GM10266 (cell line): ENCODE measurements at regions not wholly inside any gene's neighbourhood (a gene's known extent, or its start where the extent isn't known, plus 50 kb on each side); places are given as distances from the start of the nearest gene placed in this dataset.

Experiments
- DNase-seq: peaks from one replicate; pipeline ENCODE4 v3.0.0; 2012; ENCODE audit errors: extremely low spot score
- TF ChIP-seq, protein P1 (sequence below): IDR thresholded peaks from 2 replicates; pipeline ENCODE4 v1.5.1; 2012; ENCODE audit warnings: mild to moderate bottlenecking, low read depth; ENCODE audit not compliant: control insufficient read depth, insufficient read depth; ENCODE audit errors: missing control alignments

DNA sequence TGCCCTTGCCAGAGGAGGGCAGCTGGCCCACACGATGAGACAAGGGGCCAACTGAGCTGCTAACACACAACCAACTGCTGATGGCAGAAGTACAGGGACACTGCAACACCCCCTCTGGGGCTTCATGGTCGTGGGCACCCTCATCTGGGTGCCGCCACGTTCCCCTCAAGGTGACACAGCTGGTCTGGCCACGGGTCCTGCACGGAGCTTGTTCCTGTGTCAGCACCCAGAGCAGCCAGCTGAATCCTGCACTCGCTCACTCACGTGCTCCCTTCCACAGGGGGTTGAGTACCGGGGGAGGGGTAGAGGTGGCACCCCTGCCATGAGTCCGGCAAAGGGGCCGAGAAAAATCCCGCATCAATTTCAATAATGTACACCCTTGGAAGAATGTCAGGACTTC lies 1319.1 kb downstream of the REEP3 start:
- TF ChIP-seq, protein P1, sequence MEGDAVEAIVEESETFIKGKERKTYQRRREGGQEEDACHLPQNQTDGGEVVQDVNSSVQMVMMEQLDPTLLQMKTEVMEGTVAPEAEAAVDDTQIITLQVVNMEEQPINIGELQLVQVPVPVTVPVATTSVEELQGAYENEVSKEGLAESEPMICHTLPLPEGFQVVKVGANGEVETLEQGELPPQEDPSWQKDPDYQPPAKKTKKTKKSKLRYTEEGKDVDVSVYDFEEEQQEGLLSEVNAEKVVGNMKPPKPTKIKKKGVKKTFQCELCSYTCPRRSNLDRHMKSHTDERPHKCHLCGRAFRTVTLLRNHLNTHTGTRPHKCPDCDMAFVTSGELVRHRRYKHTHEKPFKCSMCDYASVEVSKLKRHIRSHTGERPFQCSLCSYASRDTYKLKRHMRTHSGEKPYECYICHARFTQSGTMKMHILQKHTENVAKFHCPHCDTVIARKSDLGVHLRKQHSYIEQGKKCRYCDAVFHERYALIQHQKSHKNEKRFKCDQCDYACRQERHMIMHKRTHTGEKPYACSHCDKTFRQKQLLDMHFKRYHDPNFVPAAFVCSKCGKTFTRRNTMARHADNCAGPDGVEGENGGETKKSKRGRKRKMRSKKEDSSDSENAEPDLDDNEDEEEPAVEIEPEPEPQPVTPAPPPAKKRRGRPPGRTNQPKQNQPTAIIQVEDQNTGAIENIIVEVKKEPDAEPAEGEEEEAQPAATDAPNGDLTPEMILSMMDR, result no peak
- DNase-seq, result no peak

- no peak for DNase-seq
- TF ChIP-seq, protein P1, result no peak
Measured at GRCh38 chr10:64846700-64847099, 1325.5 kb downstream of the REEP3 start.

GRCh38 chr10:64855941-64856340 lies 1334.7 kb downstream of the REEP3 start:
- DNase-seq, result no peak
- TF ChIP-seq, protein P1, result no peak

- TF ChIP-seq, protein P1, result no peak
- DNase-seq, result no peak
Measured at GRCh38 chr10:64859911-64860310, 1338.7 kb downstream of the REEP3 start.

DNA sequence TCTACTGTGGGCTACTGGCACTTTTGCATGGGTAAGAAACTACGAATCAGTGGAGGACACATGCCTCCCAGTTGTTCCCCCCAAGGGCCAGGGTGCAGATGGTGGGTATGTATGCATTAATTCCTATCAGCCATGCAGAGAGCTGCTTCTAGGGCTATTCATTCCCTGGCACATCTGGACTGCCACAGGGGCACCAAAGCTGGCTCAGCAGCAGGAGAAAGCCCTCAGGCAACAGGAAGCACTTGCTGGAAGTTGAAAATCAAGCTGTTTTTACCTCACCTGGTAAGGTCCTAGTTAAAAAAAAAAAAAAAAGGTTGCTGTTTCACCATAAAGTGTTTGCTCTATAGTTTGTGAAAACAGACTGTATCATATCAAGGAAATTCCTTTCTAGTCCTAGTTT lies 1342.6 kb downstream of the REEP3 start:
- TF ChIP-seq, protein P1, result no peak
- DNase-seq, result no peak

DNA sequence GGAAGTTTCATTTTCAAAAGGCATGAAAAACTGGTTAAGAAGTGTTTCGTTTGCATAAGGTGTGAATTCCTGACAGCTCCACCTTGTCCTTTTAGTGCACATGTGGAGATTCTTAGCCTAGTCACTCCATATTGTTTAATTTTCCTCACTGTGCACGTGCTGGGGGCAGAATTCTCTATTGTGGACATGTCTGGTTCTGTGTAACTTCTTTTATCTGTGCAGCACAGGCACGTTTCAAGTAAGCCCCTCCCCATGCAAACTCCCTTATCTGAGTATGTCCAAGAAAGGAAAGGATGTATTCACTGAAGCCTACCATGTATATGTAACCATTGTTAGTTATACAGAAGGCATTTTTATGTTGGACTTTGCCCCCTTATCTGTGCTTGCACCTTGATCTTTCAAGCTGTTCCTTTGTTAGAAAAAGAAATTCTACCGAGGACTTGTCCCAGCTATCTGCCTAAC lies 1346.3 kb downstream of the REEP3 start:
- TF ChIP-seq, protein P1, result no peak
- no peak for DNase-seq

GRCh38 chr10:64873088-64873487 lies 1351.9 kb downstream of the REEP3 start:
- TF ChIP-seq, protein P1, result no peak
- no peak for DNase-seq
